VCaP (cell line): ENCODE measurements at regions not wholly inside any gene's neighbourhood (a gene's known extent, or its start where the extent isn't known, plus 50 kb on each side); places are given as distances from the start of the nearest gene placed in this dataset.

ENCODE experiments used
- H3K27ac ChIP-seq: fragments of 450-650 bp; 2 replicates; pipeline ENCODE4 v1.5.1; 2017
- TF ChIP-seq, protein P1 (sequence below): fragments of 450-650 bp; conservative IDR thresholded peaks from 2 replicates; pipeline ENCODE4 v1.5.1; 2017; ENCODE audit warnings: mild to moderate bottlenecking, moderate library complexity

DNA sequence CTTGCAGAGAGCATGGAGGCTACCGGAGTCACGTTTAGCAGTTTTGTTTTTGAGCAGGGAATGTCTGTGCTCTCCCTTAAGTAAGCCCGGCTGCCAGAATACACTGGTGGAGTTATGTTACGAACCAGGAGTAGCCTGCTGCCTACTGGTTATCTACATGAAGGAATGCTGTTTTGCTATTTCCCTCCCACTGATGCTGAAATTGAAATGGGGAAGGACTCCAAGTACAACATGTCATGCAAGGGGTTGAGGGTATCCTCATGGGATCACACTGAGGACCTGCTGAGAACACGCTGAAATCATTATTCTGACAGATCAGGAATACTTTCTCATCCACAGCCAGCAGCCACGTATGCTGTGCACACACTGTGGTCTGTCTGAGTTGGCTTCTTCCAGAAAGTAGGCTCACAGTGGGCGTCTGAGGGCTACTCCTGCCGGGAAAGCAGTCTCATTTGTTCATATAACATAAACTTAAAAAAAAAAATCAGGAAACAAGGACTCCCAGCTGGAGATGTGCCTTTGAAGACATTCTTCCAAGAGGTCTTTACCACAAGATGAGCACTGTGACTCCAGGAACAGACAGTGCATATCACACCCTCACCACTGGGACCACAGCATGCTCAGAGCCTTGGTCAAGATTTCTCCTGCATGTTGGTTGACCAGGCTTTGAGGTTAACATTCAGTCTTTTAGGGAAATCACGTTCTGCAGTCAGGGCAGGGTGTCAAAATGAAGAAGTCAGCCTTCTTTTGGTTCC is 300.4 kb upstream of the RASGRP1 start:
- H3K27ac ChIP-seq: no peak overlapping the region
- TF ChIP-seq, protein P1, sequence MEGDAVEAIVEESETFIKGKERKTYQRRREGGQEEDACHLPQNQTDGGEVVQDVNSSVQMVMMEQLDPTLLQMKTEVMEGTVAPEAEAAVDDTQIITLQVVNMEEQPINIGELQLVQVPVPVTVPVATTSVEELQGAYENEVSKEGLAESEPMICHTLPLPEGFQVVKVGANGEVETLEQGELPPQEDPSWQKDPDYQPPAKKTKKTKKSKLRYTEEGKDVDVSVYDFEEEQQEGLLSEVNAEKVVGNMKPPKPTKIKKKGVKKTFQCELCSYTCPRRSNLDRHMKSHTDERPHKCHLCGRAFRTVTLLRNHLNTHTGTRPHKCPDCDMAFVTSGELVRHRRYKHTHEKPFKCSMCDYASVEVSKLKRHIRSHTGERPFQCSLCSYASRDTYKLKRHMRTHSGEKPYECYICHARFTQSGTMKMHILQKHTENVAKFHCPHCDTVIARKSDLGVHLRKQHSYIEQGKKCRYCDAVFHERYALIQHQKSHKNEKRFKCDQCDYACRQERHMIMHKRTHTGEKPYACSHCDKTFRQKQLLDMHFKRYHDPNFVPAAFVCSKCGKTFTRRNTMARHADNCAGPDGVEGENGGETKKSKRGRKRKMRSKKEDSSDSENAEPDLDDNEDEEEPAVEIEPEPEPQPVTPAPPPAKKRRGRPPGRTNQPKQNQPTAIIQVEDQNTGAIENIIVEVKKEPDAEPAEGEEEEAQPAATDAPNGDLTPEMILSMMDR: no peak

DNA sequence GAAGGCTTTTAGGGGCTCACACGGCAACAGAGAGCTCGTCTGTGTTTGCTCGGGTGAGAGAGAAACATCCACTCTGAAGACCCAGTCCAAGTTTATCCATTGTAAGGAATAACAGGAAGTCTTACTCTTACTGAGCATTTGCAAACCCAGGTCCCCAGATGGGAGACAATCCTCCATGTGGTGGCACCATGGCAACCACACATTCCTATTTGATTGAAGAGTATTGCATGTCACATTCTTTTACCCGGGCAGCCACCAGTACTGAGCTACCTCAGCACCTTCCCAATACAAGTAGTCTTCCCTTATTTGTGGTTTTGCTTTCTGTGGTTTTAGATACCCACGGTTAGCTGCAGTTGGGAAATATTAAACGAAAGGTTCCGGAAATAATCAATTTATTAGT is 302.9 kb upstream of the RASGRP1 start:
- H3K27ac ChIP-seq: no peak overlapping the region

DNA sequence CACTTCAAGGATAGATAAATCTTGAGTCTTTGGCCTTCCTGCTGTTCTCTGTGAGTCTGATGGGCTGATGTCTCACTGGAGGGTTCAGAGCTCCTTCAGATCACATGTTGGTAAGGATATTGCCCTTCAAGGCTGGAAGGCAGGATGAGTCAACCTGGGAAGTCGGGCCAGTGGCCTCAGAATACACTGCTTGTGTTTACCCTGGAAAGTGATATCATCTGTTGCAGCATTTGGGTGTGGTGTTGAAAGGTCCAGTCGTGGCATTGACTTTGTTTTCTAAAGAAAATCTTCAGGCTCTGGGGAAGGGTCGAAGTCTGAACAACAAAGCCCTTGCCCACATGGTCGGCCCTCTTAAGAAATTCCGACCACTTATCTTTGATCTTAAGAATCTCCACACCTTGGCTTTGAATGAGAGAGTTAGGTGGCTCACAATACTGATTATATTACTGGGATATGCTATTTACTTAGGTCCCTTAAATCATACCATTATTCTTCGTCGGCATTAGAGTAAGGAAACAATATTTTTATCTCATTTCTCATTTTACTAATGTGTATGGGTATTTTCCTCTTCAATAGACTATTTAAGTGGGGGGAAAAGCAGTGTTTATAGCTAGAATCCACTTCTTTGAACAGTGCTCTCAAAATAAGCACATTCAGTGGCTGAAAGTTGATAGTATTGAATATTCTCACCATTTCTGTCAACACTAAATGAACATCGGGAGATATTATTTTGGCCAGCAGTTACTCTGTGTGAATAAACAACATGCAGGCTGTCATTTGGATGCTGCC is 303.9 kb upstream of the RASGRP1 start:
- H3K27ac ChIP-seq: no peak overlapping the region

More for the DNA sequence above, 302.9 kb upstream of the RASGRP1 start:
- TF ChIP-seq, protein P1: no peak

DNA sequence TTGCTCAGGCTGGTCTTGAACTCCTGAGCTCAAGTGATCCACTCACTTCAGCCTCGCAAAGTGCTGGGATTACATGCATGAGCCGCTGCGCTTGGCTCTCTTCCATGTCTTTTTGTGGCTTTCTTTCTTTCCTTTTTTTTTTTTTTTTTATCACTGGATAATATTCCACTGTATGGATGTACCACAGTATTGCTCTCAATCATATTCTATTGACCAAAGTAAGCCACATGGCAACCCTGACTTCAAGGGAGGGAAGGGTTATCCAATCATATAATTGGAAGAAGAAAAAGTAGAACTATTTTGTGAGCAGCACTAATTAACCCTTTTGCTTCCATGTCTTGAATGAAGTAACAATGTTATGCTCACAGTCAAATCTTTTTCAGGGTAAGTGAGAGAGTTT is 307.0 kb upstream of the RASGRP1 start:
- TF ChIP-seq, protein P1: no peak
- H3K27ac ChIP-seq: no peak overlapping the region

More for the DNA sequence above, 303.9 kb upstream of the RASGRP1 start:
- TF ChIP-seq, protein P1: no peak

DNA sequence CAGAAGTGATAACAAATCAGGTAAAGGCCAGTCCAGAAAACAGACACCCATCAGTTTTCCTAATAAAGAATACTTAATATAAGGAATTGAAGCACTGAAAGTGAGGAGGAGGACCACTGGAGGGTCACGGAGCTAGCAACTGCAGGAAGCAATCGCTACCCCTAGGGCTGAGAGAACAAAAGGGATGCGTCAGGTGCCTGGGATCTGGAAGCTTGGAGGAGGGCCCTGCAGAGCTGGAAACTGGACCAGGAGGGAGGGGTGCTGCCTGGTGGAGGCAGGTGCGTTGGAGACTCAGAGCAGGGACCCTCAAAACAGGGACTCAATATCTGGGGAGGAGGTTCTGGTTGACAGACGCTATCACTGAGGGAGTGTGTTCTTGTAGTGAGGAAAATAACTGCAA is 308.1 kb upstream of the RASGRP1 start:
- TF ChIP-seq, protein P1: no peak
- H3K27ac ChIP-seq: peak overlapping the region; percentile 47; the same call in 1 of the 2 replicates

DNA sequence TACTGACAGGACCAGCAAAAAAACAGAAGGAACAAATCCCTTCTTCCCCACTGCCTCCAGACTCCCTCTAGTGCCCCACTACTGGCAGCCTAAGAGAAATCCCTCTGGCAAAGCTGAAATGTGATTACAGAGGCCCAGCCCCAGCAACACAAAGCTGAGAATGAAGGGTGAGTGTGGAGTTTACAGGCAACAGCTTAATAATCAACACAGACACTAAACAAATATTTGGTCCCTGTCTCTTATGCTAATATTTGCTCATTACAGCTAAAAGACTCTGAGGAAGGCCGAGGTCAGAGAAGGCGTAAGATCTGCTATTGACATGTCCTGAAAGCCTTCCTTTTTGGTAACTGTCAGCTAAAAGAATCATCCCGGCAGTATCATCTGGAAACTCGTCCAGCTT is 308.5 kb upstream of the RASGRP1 start:
- TF ChIP-seq, protein P1: peak; percentile 17; the same call in 1 of the 2 replicates
- H3K27ac ChIP-seq: peak overlapping the region; percentile 47

DNA sequence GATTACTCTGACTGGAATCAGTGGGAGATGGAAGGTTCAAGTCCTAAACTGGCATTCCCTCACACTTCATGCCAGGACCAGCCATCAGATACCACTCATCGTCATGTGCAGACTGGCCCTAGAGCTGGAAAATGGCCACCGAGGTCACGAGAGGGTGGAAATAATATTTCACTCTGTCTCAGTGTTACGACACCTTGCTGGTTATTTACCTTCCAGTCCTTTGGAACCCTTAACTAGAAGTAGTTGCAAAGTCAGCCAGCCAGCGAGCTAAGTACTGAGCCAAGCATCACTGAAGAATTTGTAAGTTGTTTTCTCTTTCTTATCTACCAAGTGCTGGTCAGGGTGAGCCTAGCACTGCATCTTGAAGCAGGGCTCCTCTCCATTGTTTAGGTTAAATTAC is 309.9 kb upstream of the RASGRP1 start:
- 0 out of 2 replicates have a peak overlapping the region, but pooled peaks have one; percentile 47 for H3K27ac ChIP-seq
- TF ChIP-seq, protein P1: no peak
